Islet of Langerhans (tissue), 1 donor: ENCODE measurements at regions not wholly inside any gene's neighbourhood (a gene's known extent, or its start where the extent isn't known, plus 50 kb on each side); places are given as distances from the start of the nearest gene placed in this dataset.
A peak's percentile ranks its signal among the peaks of the same experiment; 100 is the strongest.
"Not testable (repeated sequence)": the region's sequence is repeated elsewhere in the genome, so short reads cannot be mapped to it uniquely, and the experiment has no call there.

Experiments
- FAIRE-seq: peaks from one replicate; lab custom pipeline; 2011; peaks lifted over from hg19 to GRCh38; lab: Jason Lieb, UNC

GRCh38 chr4:79662651-79663050, 254.6 kb upstream of the GK2 start:
- FAIRE-seq: no peak

- no peak for FAIRE-seq
These were observed 253.2 kb upstream of the GK2 start for GRCh38 chr4:79661196-79661595.

- not testable (repeated sequence) for FAIRE-seq
These were observed 251.4 kb upstream of the GK2 start for GRCh38 chr4:79659308-79659870.

DNA sequence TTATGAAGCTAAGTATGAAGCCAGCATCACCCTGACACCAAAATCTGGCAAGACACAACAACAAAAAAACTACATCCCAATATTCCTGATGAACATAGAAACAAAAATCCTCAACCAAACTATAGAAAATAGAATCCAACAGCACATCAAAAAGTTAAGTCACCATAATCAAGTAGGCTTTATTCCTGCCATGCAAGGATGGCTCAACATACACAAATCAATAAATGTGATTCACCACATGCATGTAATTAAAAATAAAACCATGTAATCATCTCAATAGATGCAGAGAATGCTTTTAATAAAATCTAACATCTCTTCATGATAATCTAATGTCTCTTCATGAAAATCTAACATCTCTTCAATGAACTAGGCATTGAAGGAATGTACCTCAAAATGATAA, 249.4 kb upstream of the GK2 start:
- FAIRE-seq: no peak

GRCh38 chr4:79653871-79654270, 245.8 kb upstream of the GK2 start:
- FAIRE-seq: no peak

GRCh38 chr4:79652738-79653137, 244.7 kb upstream of the GK2 start:
- no peak for FAIRE-seq

DNA sequence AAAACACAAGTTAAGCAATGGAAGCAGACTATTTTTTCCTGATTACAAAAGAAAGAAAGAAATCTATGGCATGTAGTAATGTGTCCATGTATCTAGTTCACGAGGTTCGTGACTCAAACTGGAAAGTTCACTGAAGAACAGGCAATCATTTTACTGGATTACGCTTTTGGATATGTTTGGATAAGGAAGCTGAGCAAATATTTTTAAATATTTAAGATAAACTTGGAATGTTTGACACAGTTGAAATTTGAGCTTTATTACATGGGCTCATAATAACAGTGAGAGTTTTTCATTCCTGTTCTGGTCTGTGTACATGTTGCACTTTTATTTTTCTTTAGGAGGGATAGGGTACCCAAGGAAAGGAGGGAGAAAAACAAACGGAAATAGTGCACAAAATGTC, 244.2 kb upstream of the GK2 start:
- FAIRE-seq: peak; percentile 51

DNA sequence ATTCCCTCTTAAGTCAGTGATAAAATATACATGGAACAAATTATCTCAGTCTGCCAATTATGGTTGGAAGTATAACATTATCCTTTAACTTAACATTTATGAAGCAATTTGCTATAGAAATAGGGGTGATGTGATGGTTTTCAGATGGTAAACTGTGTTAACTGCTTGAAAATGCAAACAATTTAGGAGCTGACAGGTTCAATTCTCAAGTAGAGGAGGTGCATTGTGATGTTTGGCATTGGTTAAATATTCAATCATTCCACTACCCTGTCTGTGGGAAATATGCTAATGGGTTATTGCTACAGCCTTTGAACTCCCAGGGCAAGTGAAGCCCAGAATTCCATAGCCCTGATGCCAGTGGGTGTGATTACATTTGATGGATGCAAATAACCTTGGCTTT, 243.4 kb upstream of the GK2 start:
- FAIRE-seq: no peak

DNA sequence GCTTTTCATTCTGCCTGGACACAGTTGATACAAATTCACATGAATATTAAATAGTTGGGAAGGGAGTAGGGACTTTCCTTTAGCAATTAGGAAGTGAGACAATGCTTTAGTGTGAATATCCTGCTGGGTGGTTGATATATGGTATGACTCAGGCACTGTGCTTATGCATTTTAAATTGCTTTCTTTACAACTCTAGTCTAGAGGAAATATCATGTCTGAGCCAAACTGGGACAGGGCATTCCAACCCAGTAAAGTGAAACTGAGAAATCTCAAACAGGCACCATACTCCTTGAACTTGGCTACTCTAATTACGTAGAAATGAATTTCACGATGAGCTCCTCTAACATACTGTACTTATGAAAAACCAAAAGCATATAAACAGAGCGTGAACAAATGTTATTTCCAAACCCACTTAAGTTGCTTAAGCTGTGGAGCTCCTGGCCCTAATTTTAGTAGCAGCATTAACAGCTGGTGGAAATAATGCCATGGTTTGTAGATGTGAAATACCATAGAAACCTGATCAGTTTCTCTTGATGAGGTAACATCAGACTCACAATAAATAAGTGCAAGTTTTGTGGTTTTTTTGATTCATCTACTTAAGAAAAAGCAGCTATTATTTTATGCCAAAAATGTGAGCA, 242.9 kb upstream of the GK2 start:
- FAIRE-seq: no peak

DNA sequence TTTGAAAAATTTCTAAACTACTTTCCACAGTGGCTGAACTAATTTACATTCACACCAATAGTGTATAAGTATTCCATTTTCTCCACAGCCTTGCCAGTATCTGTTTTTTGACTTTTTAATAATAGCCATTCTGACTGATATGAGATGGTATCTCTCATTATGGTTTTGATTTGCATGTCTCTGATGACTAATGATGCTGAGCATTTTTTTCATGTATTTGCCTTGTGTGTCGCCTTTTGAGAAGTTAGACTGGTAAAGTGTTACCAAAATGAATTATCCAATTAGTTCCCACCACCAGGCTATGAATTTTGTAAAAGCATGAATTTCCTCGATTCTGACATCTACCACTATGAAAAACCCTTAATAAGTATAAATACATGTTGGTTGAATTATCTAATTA, 242.2 kb upstream of the GK2 start:
- FAIRE-seq: no peak

DNA sequence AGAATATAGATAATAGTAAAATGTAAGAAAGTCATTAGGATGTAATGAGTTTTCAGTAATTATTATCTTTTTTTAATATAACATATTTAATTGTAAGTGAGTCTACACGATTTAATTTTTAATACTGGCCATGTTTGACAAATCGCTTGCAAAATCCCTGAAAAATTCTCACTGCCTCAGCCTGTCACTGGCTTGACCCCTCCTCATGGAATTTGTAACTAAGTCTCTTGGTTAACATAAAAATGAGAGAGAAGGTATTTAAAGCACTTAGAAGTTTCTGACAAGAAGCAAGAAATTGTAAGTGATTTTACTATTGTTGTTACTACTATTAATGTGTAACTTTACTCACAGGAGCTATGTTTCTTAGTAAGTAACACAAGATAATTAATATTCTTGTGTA, 237.9 kb upstream of the GK2 start:
- FAIRE-seq: no peak

DNA sequence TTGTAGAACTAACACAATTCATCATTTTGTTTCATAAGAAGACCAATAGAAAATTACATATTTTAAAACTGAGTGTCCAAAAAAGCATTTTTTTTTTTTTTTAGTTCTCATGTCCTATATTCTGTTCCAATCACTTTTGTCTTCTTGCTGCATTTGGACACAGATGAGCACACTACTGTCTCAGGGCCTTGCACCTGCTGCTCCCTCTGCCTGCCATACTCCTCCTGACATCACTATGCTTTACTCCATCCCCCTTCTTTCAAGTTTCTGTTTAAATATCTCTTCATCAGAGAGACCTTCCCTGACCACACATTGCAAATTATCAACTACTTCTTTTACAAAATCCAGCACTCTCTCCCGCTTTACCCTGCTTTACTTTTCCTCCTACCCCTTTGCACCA, 230.7 kb upstream of the GK2 start:
- no peak for FAIRE-seq

DNA sequence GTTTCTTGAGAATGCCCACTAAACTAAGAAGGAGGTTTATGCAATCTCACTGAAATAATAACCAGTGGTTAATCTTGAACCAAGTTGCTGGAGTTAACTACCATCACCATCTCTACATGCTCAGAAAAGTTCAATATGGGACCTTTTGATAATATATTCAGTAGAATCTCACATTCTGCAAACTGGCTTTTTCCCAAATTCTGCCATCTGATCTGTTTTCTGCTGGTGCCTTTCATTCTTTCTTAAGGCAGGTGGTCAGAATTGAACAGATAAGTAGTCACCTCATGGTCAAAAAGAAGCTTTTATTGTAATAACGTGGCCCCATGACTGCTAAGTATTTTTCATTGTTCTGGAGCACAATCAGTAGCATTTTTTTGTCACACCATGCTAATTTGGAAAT, 229.0 kb upstream of the GK2 start:
- FAIRE-seq: no peak

GRCh38 chr4:79634111-79634510, 226.1 kb upstream of the GK2 start:
- FAIRE-seq: no peak

DNA sequence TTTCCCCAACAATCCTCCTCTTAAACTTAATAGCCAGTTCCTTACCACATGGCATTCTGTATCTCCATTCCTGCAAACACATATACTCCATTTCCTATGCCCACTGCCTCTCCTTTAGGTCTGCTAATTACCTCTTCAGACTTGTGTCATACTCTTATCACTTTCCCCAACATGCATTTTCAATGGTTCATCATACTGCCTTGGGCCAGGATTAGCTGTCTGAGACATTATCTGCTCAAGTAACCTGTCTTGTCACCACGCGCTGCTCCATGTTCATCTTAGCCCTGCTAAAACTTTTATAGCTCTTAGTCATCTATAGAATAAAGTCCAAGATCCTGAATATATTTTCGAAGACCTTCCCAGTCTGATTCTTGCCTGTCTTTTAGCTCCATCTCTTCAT, 224.1 kb upstream of the GK2 start:
- FAIRE-seq: no peak

DNA sequence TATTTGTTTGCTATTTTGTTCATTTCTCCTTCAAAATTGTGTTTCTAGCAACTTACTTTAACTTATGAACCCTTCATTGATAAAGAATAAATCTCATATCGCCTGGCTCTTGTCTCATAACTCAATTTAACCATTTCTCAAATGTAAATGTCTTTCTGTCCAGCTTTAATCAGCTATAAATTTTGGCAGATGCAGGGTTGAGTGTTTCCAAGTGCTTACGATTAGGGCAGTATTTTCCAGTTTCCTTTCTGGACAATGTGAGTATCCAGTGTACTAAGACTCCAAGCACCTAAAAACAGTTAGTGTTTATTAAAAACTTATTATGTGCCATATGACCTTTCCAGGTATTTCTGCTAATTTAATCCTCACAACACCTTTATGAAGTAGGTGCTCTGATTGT, 218.6 kb upstream of the GK2 start:
- FAIRE-seq: no peak

DNA sequence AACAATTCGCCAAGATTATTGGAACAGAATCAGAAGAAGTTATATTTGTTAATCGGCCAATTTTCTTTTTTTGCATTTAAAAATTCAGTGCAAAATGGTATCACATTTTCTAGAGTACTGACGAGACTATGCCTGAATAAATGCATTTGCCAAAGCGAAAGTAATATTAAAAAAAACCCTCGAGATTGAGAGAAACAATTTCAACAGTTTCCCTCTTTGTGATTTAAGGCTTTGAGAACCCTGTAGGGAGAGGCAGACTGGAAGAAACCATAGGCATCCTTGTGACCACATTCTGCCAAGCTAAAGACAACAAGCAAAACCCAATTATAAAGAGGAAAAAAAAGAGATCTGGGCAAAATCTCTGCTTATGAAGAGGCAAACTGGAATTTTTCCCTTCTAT, 218.1 kb upstream of the GK2 start:
- no peak for FAIRE-seq

DNA sequence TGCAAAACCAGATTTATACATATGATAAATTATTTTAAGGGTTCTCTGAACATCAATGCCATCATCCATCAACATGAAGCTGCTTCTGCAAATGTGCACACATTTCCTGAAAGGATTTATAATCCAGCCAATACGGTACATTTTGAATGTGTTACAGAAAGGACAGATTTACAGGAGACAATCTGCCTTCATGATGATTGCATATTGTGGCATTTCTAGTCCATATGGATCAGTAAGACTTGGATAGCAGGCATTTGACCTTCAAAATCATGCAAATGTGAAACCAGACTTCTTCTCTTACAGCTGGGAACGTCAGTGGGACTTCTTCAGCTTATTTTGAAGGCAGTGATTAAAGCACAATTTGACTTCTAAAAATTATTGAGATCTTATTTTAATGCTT, 217.3 kb upstream of the GK2 start:
- no peak for FAIRE-seq

GRCh38 chr4:79623021-79623870, 215.2 kb upstream of the GK2 start:
- no peak for FAIRE-seq

DNA sequence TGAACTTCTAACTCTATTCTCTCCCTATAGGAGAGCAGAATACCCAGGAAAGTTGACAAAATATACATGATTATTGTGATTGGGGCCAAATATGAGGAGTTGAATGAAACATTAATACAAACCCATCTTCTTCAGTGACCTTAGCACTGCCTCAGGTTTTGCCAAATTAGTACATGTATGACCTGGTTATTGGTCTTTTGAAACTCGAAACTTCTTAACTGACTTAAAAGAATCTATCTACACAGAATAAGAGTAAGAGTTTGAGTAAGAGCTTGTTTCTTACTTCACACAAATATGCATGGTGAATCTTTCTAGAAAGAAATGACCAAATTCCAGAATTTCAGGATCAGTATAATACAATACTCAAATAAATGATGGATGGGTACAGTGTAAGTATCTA, 213.0 kb upstream of the GK2 start:
- no peak for FAIRE-seq

- FAIRE-seq: no peak
These were observed 212.6 kb upstream of the GK2 start for GRCh38 chr4:79620617-79621016.

DNA sequence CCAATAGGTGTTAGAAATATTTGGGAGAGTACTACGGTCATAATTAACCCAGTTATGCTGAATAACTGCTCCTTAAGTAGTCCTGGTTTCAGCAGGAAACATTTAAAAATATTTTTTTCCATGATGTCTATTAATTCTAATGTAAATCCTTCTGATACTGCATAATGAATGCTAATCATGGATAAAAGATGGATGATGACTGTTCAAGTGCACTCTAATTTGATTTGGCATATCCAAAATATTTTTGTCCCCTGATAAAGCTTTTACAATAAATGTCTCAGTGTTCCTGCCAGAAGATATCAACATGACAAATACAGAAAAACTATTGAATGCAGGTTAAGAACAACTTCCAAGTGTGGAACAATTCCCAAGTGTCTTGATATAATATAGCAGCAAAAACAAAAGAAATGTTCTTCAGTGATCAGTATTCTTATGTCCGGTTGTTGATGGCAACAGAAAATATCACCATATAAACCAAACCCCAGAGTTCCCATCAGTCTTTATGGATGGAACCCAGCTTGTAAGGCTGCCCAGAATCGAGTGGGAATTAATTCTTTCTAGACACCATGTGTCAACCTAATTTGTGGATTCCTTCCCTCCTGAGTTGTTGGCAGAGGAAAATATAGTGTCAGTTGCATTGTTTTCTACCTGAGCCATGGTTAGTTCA, 205.4 kb upstream of the GK2 start:
- FAIRE-seq: no peak

- FAIRE-seq: no peak
These were observed 203.0 kb upstream of the GK2 start for GRCh38 chr4:79611026-79611425.
